Stimulated activated CD8-positive, alpha-beta memory T cell treated with anti-CD3 and anti-CD28 coated beads, Interleukin-4, amount 100 ng/mL, for 4 hours (primary cell): ENCODE measurements at regions not wholly inside any gene's neighbourhood (a gene's known extent, or its start where the extent isn't known, plus 50 kb on each side); places are given as distances from the start of the nearest gene placed in this dataset.
"Not testable (repeated sequence)": the region's sequence is repeated elsewhere in the genome, so short reads cannot be mapped to it uniquely, and the experiment has no call there.

Experiments used
- DNase-seq, 2 donors: peaks; one replicate each; pipeline ENCODE4 v3.0.0-alpha.2; 2020; ENCODE audit warnings: low read depth in 2 of 2, low spot score in 1 of 2

GRCh38 chr1:120550335-120550734 lies 135.5 kb downstream of the NBPF8 start:
- DNase-seq: not testable (repeated sequence)

GRCh38 chr1:120552190-120552589 lies 137.4 kb downstream of the NBPF8 start:
- not testable (repeated sequence) for DNase-seq

- DNase-seq: not testable (repeated sequence)
Measured at GRCh38 chr1:120557605-120558302, 142.9 kb downstream of the NBPF8 start.

GRCh38 chr1:120558303-120559060 lies 143.6 kb downstream of the NBPF8 start:
- DNase-seq: peak; percentile 8 to 37

GRCh38 chr1:120561767-120562166 lies 146.9 kb downstream of the NBPF8 start:
- DNase-seq: not testable (repeated sequence)

GRCh38 chr1:120565396-120565795 lies 150.6 kb downstream of the NBPF8 start:
- DNase-seq: not testable (repeated sequence)

GRCh38 chr1:120567620-120568019 lies 152.8 kb downstream of the NBPF8 start:
- DNase-seq: not testable (repeated sequence)

GRCh38 chr1:120575201-120575600 lies 148.5 kb upstream of the NBPF26 start:
- DNase-seq: not testable (repeated sequence)

- not testable (repeated sequence) for DNase-seq
Measured at GRCh38 chr1:120582135-120582534, 141.6 kb upstream of the NBPF26 start.

GRCh38 chr1:120586053-120586452 lies 137.7 kb upstream of the NBPF26 start:
- DNase-seq: not testable (repeated sequence)

- DNase-seq: not testable (repeated sequence)
Measured at GRCh38 chr1:120588811-120589210, 134.9 kb upstream of the NBPF26 start.

- DNase-seq: not testable (repeated sequence)
Measured at GRCh38 chr1:120591774-120592173, 132.0 kb upstream of the NBPF26 start.

- DNase-seq: not testable (repeated sequence)
Measured at GRCh38 chr1:120592943-120593342, 130.8 kb upstream of the NBPF26 start.

GRCh38 chr1:120593648-120594047 lies 130.1 kb upstream of the NBPF26 start:
- not testable (repeated sequence) for DNase-seq

- not testable (repeated sequence) for DNase-seq
Measured at GRCh38 chr1:120598331-120598951, 125.3 kb upstream of the NBPF26 start.

GRCh38 chr1:120599511-120599910 lies 124.2 kb upstream of the NBPF26 start:
- not testable (repeated sequence) for DNase-seq

GRCh38 chr1:120600442-120601041 lies 123.2 kb upstream of the NBPF26 start:
- not testable (repeated sequence) for DNase-seq

- not testable (repeated sequence) for DNase-seq
Measured at GRCh38 chr1:120607882-120608281, 115.9 kb upstream of the NBPF26 start.

- DNase-seq: not testable (repeated sequence)
Measured at GRCh38 chr1:120608314-120609014, 115.3 kb upstream of the NBPF26 start.

GRCh38 chr1:120609015-120609573 lies 114.7 kb upstream of the NBPF26 start:
- not testable (repeated sequence) for DNase-seq
